DND-41 (cell line): ENCODE measurements at regions not wholly inside any gene's neighbourhood (a gene's known extent, or its start where the extent isn't known, plus 50 kb on each side); places are given as distances from the start of the nearest gene placed in this dataset.

Source experiments
- ATAC-seq: fragments of 200-7000 bp; cut with Tn5 transposase; 3 replicates; pipeline ENCODE4 v1.9.1; 2021; ENCODE audit warnings: low read depth; ENCODE audit not compliant: insufficient read depth
- DNase-seq: peaks from one replicate; pipeline ENCODE4 v3.0.0-alpha.2; 2020
- H2AFZ ChIP-seq: 2 replicates; pipeline ENCODE4 v1.6.0; 2012; ENCODE audit warnings: low read depth, low read length
- H3K27ac ChIP-seq: 2 replicates; pipeline ENCODE4 v1.5.1; 2012; ENCODE audit warnings: low read length, inconsistent platforms
- H3K27me3 ChIP-seq: fragments of 200-600 bp; sonication (generic); 2 replicates; pipeline ENCODE4 v1.6.0; 2012; ENCODE audit warnings: low read length, mild to moderate bottlenecking, inconsistent platforms; ENCODE audit not compliant: insufficient read depth, poor library complexity
- H3K36me3 ChIP-seq: 2 replicates; pipeline ENCODE4 v1.5.1; 2012; ENCODE audit warnings: low read length, inconsistent platforms; ENCODE audit not compliant: insufficient read depth
- H3K4me1 ChIP-seq: 2 replicates; pipeline ENCODE4 v1.5.1; 2012; ENCODE audit warnings: mild to moderate bottlenecking, low read length; ENCODE audit not compliant: insufficient read depth
- H3K4me2 ChIP-seq: 2 replicates; pipeline ENCODE4 v1.6.0; 2012; ENCODE audit warnings: mild to moderate bottlenecking, moderate library complexity, low read length, inconsistent platforms; ENCODE audit not compliant: insufficient read depth
- H3K4me3 ChIP-seq, 2 experiments: fragments of 200-600 bp in 1 of 2; shearing (Covaris generic) in 1 of 2; 2 replicates each; pipeline ENCODE4 v1.5.1; 2012 to 2016; ENCODE audit warnings: inconsistent platforms in 2 of 2, low read length in 2 of 2, mild to moderate bottlenecking in 2 of 2, low read depth in 1 of 2, moderate library complexity in 1 of 2
- H3K79me2 ChIP-seq: 2 replicates; pipeline ENCODE4 v1.6.0; 2012; ENCODE audit warnings: low read length, inconsistent platforms; ENCODE audit not compliant: insufficient read depth
- H3K9ac ChIP-seq: 2 replicates; pipeline ENCODE4 v1.6.0; 2012; ENCODE audit warnings: low read depth, mild to moderate bottlenecking, inconsistent platforms, low read length, moderate library complexity
- H3K9me3 ChIP-seq: 2 replicates; pipeline ENCODE4 v1.5.1; 2012; ENCODE audit warnings: low read length, moderate library complexity, mild to moderate bottlenecking, inconsistent platforms; ENCODE audit not compliant: insufficient read depth, severe bottlenecking
- H4K20me1 ChIP-seq: 2 replicates; pipeline ENCODE4 v1.6.0; 2012; ENCODE audit warnings: low read length; ENCODE audit not compliant: insufficient read depth
- CTCF ChIP-seq: IDR thresholded peaks from 2 replicates; pipeline ENCODE4 v1.5.1; 2012; ENCODE audit warnings: borderline replicate concordance, low read length, moderate library complexity, mild to moderate bottlenecking; ENCODE audit not compliant: poor library complexity, severe bottlenecking; ENCODE audit errors: extremely low read depth
- EZH2 ChIP-seq: IDR thresholded peaks from 3 replicates; pipeline ENCODE4 v1.6.1; 2012; ENCODE audit warnings: borderline replicate concordance, low read depth, mild to moderate bottlenecking, moderate library complexity, low read length, inconsistent platforms; ENCODE audit not compliant: severe bottlenecking

- Histone ChIP-seq H3K27me3 (peaks cover 5% of the 10 kb centered on the region), H3K27ac (no peak overlapping the region), H3K79me2 (no peaks in the 10 kb centered on the region), H3K9me3 (no peaks in the 10 kb centered on the region), H3K36me3 (no peaks in the 10 kb centered on the region), H3K9ac (no peak overlapping the region), H4K20me1 (no peaks in the 10 kb centered on the region), H3K4me3 (no peak overlapping the region), H2AFZ (no peak overlapping the region), H3K4me2 (no peak overlapping the region), H3K4me1 (no peaks in the 10 kb centered on the region)
- no peak for TF ChIP-seq EZH2
- no peak for TF ChIP-seq CTCF
- ATAC-seq, result no peak
- DNase-seq, result no peak
These were observed 287.1 kb upstream of the ASIC2 start for GRCh38 chr17:33580215-33580614.

- no peak overlapping the region for H3K9ac ChIP-seq
- no peaks in the 10 kb centered on the region for H3K4me1 ChIP-seq
- no peak overlapping the region for H3K4me2 ChIP-seq
- no peaks in the 10 kb centered on the region for H3K79me2 ChIP-seq
- peaks cover 5% of the 10 kb centered on the region for H3K27me3 ChIP-seq
- H3K27ac ChIP-seq, result no peak overlapping the region
- no peaks in the 10 kb centered on the region for H3K9me3 ChIP-seq
- DNase-seq (no peak), ATAC-seq (no peak)
- H3K36me3 ChIP-seq, result no peaks in the 10 kb centered on the region
- no peaks in the 10 kb centered on the region for H4K20me1 ChIP-seq
- TF ChIP-seq CTCF (no peak), EZH2 (no peak)
- H2AFZ ChIP-seq, result no peak overlapping the region
- H3K4me3 ChIP-seq, result no peak overlapping the region
These were observed 289.6 kb upstream of the ASIC2 start for GRCh38 chr17:33582661-33583060.

GRCh38 chr17:33583518-33584417 lies 290.7 kb upstream of the ASIC2 start:
- peaks cover 5% of the 10 kb centered on the region for H3K27me3 ChIP-seq
- H3K9ac ChIP-seq, result no peak overlapping the region
- H3K4me2 ChIP-seq, result no peak overlapping the region
- DNase-seq (no peak), ATAC-seq (no peak)
- H2AFZ ChIP-seq, result no peak overlapping the region
- no peak overlapping the region for H3K4me3 ChIP-seq
- H3K9me3 ChIP-seq, result no peaks in the 10 kb centered on the region
- no peaks in the 10 kb centered on the region for H3K36me3 ChIP-seq
- no peaks in the 10 kb centered on the region for H3K79me2 ChIP-seq
- no peaks in the 10 kb centered on the region for H4K20me1 ChIP-seq
- H3K4me1 ChIP-seq, result no peaks in the 10 kb centered on the region
- H3K27ac ChIP-seq, result no peak overlapping the region
- TF ChIP-seq EZH2 (no peak), CTCF (no peak)
